Muscle layer of duodenum (tissue), 2 donors: ENCODE measurements at regions not wholly inside any gene's neighbourhood (a gene's known extent, or its start where the extent isn't known, plus 50 kb on each side); places are given as distances from the start of the nearest gene placed in this dataset.

Source experiments
- H3K27ac ChIP-seq: one replicate; pipeline ENCODE4 v1.7.0; 2013; ENCODE audit warnings: mild to moderate bottlenecking, low read length
- H3K27me3 ChIP-seq: one replicate; pipeline ENCODE4 v1.7.0; 2013; ENCODE audit warnings: low read depth, mild to moderate bottlenecking, control low read depth, low read length
- H3K36me3 ChIP-seq, 2 donors: one replicate each; pipeline ENCODE4 v1.7.0; 2013; ENCODE audit warnings: low read length in 2 of 2, control low read depth in 1 of 2, mild to moderate bottlenecking in 1 of 2; ENCODE audit not compliant: insufficient read depth in 2 of 2, control insufficient read depth in 1 of 2
- H3K4me1 ChIP-seq, 2 donors: one replicate each; pipeline ENCODE4 v1.7.0; 2013; ENCODE audit warnings: low read length in 2 of 2, mild to moderate bottlenecking in 2 of 2, control low read depth in 1 of 2, moderate library complexity in 1 of 2; ENCODE audit not compliant: insufficient read depth in 2 of 2, control insufficient read depth in 1 of 2
- H3K4me3 ChIP-seq, 2 donors: one replicate each; pipeline ENCODE4 v1.7.0; 2013; ENCODE audit warnings: low read length in 2 of 2, low read depth in 1 of 2, mild to moderate bottlenecking in 1 of 2
- H3K9me3 ChIP-seq, 2 donors: one replicate each; pipeline ENCODE4 v1.7.0; 2013; ENCODE audit warnings: low read length in 2 of 2, control low read depth in 1 of 2, mild to moderate bottlenecking in 1 of 2; ENCODE audit not compliant: control insufficient read depth in 1 of 2
- donor health status: healthy.

DNA sequence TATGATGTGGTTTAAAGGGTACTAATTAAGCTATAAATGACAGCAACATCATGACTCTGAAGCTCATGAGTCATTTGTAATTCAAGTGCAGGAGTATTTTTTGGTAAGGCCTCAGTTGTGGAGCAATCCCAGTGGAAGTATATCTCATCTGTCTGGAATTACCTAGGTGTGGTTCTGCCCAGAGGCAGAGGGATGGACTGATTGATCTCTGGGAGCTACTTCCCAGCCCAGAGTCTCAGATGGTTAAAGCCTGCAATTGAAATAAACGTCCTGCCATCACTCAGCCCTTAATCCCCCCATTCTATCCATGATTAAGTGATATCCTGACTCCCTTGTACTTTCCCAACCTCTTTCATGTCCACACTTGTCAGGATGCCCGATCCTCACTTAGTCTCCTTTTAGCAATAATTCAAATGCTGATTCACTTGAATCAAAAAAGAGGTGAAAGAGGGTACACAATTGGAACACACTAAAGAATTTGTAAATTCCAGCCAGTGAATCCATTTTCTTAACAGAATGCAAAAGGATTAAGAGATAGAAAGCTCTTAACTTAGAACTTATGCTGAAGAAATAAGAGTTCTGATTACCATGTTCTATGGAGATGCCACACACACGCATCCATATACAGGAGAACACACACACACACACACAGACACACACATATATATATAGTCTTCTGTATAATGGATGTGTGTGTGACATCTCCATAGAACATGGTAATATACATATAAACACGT is 664.4 kb downstream of the NYAP2 start:
- peaks cover 0 to 5% of the 10 kb centered on the region in 2 donors for H3K4me1 ChIP-seq
- no peak overlapping the region for H3K27ac ChIP-seq
- H3K27me3 ChIP-seq, result no peaks in the 10 kb centered on the region
- no peaks in the 10 kb centered on the region for H3K36me3 ChIP-seq
- H3K4me3 ChIP-seq, result no peak overlapping the region
- no peaks in the 10 kb centered on the region for H3K9me3 ChIP-seq

DNA sequence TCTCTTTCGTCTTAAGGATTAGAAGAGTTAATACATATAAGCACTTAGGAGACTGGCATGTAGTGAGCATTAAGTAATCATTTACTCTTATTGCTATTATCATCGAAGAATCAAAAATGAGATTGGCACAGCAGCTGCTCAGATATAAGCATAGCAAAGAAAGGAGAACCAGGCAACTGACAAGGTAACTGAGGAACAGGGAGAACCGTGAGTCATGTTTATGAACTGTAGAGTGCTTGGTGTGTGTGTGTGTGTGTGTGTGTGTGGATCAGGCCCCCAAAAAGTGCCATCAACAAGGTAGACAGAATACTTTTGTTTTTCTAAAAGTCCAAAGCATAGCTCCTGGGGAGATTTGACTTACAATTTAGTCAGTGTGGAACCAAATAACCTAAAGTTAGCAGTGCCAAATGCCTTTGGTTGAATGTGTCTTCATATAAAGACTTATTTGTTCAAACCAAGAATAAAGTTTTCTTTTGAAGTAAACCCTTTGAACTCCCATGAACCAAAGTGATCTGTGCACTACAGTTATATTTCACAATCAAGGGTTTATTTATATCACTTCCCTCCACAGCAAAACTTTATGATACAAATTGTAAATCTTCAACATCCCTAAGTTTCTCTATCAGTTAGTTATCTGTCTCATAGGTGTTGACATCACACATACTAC is 660.6 kb downstream of the NYAP2 start:
- no peak overlapping the region for H3K4me3 ChIP-seq
- no peaks in the 10 kb centered on the region for H3K27me3 ChIP-seq
- no peak overlapping the region for H3K27ac ChIP-seq
- no peaks in the 10 kb centered on the region for H3K4me1 ChIP-seq
- H3K36me3 ChIP-seq, result no peaks in the 10 kb centered on the region
- no peaks in the 10 kb centered on the region for H3K9me3 ChIP-seq

DNA sequence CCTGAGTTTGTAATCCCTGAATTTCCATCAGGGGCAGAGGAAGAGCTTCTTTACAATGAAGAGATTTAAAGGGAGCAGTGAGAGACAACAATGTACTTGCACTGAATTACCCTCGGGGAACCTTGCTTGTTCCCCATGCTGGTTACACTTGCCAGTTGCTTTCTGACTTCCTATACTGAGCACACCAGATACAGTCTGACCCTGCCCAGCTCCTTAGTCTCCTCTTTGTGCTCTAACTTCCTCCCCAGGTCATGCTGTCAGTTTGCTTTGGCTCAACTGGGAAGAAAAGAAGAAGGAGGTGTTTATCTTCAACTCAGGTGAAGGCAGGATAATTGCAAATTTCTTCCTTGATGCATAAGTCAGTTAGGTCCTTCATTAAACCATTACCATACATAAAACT is 658.4 kb downstream of the NYAP2 start:
- Histone ChIP-seq H3K9me3 (no peaks in the 10 kb centered on the region), H3K36me3 (no peaks in the 10 kb centered on the region), H3K4me3 (no peak overlapping the region), H3K4me1 (no peaks in the 10 kb centered on the region), H3K27me3 (no peaks in the 10 kb centered on the region), H3K27ac (no peak overlapping the region)

DNA sequence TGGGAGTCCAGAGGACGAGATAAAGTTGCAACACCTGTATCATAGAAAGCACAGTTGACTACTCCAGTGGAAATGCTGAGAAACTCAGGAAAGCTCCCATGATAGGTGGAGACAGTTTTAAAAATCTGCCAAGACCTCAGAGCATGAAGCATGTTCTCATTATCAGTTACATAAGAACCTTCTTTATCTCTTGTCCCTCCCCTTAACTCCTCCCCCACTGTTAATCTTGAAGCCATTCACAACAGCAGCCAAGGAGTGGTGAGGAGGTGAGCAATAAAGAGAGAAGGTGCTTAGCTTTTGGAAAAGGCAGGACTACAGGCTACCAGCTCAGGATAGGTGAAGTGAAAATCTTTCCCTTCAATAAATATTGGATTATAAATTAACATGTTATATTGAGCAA is 657.9 kb downstream of the NYAP2 start:
- no peaks in the 10 kb centered on the region for H3K36me3 ChIP-seq
- no peak overlapping the region for H3K27ac ChIP-seq
- no peak overlapping the region for H3K4me3 ChIP-seq
- no peaks in the 10 kb centered on the region for H3K27me3 ChIP-seq
- H3K9me3 ChIP-seq, result no peaks in the 10 kb centered on the region
- H3K4me1 ChIP-seq, result no peaks in the 10 kb centered on the region

DNA sequence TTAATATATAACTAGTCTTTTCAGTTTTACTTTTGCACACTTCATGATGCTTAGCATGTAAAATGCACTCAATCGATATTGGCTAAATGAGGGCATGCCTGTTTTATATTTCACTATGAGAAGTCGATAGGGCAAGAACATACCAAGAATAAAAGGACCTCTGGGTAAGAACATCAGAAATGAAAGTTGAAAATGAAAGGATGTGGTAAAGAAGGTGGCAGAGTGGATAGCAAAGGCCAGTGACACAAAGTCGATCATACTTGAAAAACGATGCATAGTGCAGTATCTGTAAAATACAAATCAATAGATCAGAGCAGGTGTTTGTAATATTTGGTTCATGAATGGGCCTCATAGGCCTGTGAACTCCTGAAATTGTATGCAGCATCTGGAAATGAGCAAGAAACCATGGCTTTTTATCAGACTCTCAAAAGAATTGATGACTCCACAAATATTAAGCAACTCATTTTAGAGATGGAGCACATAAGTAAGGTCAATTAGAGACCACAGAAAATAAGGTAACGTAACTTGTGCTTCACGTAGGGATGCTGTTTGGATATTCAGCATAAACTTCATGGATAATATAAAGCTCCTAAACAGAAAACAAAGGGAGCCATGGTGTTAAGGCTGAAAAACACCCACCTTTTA is 653.4 kb downstream of the NYAP2 start:
- no peak overlapping the region for H3K27ac ChIP-seq
- no peaks in the 10 kb centered on the region for H3K36me3 ChIP-seq

DNA sequence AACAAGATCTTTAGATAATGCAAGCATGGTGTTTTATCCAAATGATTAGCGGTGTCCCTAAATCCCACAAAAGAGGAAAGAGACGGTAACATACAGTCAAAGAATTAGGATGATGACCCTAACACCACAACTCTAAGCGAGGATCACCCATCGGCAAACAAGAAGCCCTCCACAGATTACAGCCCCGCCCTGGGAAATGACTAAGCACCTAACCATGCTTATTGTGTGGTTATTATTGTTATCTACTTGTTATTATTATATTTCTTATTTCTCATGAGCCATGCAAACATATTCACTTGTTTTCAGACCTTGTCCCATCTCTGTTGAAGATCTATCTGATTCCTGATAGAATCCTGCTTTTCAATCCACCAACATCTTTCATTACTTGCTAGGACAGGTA is 651.3 kb downstream of the NYAP2 start:
- no peak overlapping the region for H3K27ac ChIP-seq
- H3K27me3 ChIP-seq, result no peaks in the 10 kb centered on the region
- H3K9me3 ChIP-seq, result no peaks in the 10 kb centered on the region
- H3K36me3 ChIP-seq, result no peaks in the 10 kb centered on the region
- no peak overlapping the region for H3K4me3 ChIP-seq
- H3K4me1 ChIP-seq, result no peaks in the 10 kb centered on the region

More for the DNA sequence above, 653.4 kb downstream of the NYAP2 start:
- Histone ChIP-seq H3K9me3 (no peaks in the 10 kb centered on the region), H3K4me3 (no peak overlapping the region), H3K27me3 (no peaks in the 10 kb centered on the region), H3K4me1 (no peaks in the 10 kb centered on the region)

DNA sequence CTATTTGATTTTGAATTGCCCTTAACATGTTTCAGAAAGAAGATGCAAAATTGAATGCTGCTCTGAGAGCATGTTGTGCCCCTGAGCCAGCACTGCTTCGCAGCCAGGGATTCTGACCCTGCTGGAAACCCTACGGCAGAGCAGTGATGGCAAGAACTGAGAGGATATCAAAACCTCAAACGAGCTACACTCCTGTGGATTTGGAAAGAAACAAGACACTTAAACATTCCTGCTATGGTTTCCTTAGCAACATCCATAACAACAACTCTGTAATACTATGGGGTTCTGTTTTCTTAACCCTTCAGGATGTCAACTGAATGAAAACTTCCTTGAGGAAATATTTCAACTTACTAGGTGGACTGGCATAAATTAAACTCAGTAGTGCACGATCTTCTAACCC is 649.1 kb downstream of the NYAP2 start:
- Histone ChIP-seq H3K9me3 (no peaks in the 10 kb centered on the region), H3K27ac (no peak overlapping the region), H3K4me3 (no peak overlapping the region), H3K36me3 (no peaks in the 10 kb centered on the region), H3K4me1 (no peaks in the 10 kb centered on the region), H3K27me3 (no peaks in the 10 kb centered on the region)

DNA sequence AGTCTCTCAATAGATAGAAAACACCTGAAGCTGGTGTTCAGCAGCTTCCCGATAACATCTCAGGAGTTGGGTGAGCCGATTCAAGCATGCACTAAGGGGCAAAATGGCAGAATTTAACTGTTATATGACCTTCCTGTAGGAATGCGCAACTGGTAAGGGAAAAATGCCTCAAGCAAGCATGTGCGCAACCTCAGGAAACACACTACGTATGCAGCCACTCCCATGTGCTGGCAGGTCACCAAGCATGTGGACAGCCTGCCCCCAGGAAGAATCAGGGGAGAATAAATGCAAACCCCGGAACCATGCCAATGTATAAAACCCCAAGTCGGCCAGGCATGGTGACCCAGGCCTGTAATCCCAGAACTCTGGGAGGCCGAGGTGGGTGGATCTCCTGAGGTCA is 645.6 kb downstream of the NYAP2 start:
- H3K27ac ChIP-seq, result no peak overlapping the region
- H3K27me3 ChIP-seq, result no peaks in the 10 kb centered on the region
- no peaks in the 10 kb centered on the region for H3K4me1 ChIP-seq
- H3K4me3 ChIP-seq, result no peak overlapping the region
- H3K9me3 ChIP-seq, result no peaks in the 10 kb centered on the region
- no peaks in the 10 kb centered on the region for H3K36me3 ChIP-seq

DNA sequence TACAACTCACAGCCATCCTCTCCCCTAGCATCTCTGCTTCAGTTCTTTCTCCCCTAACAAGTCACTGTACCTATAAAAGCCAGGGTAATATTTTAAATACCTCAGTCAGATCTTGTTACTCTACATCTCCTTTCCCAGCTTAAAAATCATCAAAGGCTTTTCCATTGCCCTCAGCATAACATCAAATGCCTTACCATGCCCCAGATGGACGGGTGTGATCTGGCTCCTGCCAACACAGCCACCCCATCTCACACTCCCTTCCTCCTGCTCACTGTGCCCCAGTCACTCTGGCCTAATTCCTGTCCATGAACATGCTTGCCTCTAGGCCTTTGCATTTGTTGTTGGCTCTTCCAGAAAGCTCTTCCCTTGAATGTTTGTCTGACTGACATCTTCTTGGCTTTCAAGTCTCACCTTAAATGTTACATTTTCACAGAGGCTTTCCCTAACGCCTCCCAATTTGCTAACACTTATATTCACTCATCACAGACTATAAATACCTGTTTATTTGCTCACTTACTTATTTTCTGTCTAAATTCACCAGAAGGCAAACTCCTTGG is 640.9 kb downstream of the NYAP2 start:
- H3K36me3 ChIP-seq, result no peaks in the 10 kb centered on the region
- no peaks in the 10 kb centered on the region for H3K4me1 ChIP-seq
- no peaks in the 10 kb centered on the region for H3K9me3 ChIP-seq
- no peak overlapping the region for H3K4me3 ChIP-seq
- H3K27me3 ChIP-seq, result no peaks in the 10 kb centered on the region
- H3K27ac ChIP-seq, result no peak overlapping the region

DNA sequence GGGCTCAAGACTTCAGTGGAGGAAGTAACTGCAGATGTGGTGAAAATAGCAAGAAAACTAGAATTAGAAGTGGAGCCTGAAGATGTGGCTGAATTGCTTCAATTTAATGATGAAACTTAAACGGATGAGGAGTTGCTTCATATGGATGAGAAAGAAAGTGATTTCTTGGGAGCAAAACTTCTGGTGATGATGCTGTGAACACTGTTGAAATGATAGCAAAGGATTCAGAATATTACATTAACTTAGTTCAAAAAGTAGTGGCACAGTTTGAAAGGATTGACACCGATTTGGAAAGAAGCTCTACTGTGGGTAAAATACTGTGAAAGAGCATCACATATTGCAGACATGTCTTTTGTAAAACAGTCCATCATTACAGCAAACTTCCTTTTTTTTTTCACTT is 638.0 kb downstream of the NYAP2 start:
- Histone ChIP-seq H3K27ac (no peak overlapping the region), H3K27me3 (no peaks in the 10 kb centered on the region), H3K36me3 (no peaks in the 10 kb centered on the region), H3K9me3 (no peaks in the 10 kb centered on the region), H3K4me1 (peaks cover 0 to under 1% of the 10 kb centered on the region in 2 donors), H3K4me3 (no peak overlapping the region)

DNA sequence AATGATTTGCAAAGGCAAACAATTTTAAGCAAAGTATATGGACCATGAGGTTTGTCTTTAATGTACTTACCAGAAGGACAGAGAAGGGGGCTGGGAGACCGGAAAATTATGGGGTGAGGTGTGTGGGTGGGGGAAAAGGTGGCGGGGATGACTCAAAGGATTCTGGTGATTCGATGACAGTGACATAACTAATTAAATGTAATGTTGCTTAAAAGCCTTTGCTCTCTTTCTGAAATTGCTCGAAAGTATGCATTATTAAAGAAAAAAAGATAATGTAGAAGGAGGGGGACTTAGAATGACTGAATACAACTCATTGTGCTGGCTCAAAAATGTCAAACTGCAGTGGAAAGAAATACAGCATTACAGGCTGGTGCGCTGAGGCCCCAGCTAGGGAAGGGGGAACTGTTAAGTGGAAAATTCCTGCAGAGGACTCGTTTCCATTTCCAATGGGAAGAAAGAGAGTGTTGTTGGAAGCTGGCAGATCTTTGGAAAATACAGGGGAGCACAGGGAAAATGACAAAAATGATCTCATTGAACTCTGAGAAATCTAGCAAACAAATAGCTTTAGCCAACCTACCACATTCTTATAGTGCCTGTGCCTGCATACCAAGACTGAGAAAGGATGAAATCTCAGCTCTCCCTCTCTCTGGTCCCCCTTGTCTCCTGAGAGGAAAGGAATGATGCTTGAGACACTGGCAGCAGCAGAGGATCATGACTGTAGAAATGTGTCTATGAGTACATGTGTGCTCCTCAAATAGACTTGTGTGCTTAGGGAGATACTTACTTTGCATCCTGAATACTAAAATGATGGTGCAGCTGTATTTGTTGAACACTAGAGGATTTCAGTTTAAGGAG is 632.4 kb downstream of the NYAP2 start:
- Histone ChIP-seq H3K4me1 (peaks cover 5 to 7% of the 10 kb centered on the region in 2 donors), H3K9me3 (no peaks in the 10 kb centered on the region), H3K27ac (no peak overlapping the region), H3K4me3 (peak overlapping the region; percentile 70 to 87), H3K36me3 (no peaks in the 10 kb centered on the region), H3K27me3 (no peaks in the 10 kb centered on the region)
